NCI-H1092 treated with DMSO at 0.1 percent for 48 hours (cell line): ENCODE measurements at regions not wholly inside any gene's neighbourhood (a gene's known extent, or its start where the extent isn't known, plus 50 kb on each side); places are given as distances from the start of the nearest gene placed in this dataset.

ENCODE experiments used
- DNase-seq: peaks from one replicate; lab custom pipeline; 2025; lab: John Stamatoyannopoulos, UW

GRCh38 chr2:199025146-199025545, 432.6 kb downstream of the SATB2 start:
- DNase-seq: no peak

DNA sequence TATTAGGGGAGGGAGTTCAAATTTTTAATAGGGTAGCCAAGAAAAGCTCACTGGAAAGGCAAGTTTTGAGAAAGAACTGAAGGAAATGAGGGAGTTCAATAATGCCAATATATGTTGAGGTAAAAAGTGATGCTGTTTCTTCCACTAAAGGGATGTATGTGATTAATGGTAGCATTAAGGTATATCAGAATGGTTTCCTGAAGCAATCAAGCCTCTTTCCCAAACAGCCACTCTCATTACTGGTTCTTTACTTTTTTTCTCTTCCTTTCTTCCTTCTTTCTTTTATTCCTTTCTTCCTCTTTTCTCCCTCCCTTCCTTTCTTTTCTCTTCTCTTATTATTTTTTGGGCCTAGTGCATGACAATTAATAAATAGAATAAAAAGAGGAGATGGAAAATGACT, 433.5 kb downstream of the SATB2 start:
- DNase-seq: no peak

- DNase-seq: peak; percentile 58
Measured at GRCh38 chr2:199019898-199020507, 437.7 kb downstream of the SATB2 start.

DNA sequence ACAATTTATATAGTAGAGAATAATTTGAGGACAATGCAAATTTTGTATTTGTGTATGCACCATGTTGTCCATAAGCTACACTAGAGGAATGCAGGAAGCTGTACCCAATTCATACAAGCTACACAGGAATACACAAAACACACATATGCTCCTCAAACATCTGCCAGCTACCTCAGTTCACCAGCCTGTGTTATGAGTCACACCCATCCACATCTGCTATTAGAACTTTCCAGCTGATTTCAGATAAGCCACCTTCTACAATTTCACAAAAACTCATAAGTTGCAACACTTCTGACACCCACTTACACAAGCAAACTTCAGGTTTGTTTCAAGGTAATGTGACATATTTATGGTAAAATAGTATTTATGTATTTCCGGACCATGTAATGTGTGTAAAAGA, 438.9 kb downstream of the SATB2 start:
- no peak for DNase-seq

- no peak for DNase-seq
Measured at GRCh38 chr2:199015072-199015471, 442.7 kb downstream of the SATB2 start.

- DNase-seq: no peak
Measured at GRCh38 chr2:199014226-199014625, 443.5 kb downstream of the SATB2 start.

DNA sequence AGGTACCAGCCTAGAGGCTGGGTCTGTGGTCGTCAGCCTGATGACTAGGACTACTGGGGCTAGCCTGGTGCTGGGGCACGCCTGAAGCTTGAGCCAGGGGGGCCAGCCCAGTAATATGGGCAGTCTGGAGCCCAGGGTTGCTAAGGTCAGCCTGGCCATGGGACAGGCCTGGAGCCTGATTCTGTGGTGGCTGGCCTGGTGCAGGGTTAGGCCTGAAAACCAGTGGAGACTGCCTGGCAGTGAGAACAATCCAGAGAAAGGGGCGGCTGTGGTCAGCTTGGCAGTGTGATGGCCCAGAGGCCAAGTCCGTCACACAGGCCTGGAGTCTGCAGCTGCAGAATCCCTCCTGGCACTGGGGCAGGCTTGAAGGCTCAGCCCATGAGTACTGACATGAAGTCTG, 445.8 kb downstream of the SATB2 start:
- no peak for DNase-seq

DNA sequence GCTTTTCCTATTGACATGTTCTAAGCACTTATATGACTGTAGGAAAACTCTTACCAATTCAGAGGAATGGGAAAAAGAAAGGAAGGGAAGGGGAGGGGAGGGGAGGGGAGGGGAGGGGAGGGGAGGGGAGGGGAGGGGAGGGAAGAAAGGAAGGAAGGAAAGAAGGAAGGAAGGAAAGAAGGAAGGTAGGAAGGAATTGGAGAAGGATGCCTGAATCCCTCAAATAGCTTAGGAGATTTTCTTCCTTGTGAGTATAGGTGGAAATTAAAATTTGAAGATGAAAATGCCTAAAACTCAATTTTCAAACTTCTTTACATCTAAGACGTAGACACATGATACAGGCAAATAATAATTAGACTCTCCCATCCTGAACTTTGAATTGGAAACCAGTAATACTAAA, 463.1 kb downstream of the SATB2 start:
- DNase-seq: no peak

GRCh38 chr2:198991431-198991830, 466.3 kb downstream of the SATB2 start:
- no peak for DNase-seq

DNA sequence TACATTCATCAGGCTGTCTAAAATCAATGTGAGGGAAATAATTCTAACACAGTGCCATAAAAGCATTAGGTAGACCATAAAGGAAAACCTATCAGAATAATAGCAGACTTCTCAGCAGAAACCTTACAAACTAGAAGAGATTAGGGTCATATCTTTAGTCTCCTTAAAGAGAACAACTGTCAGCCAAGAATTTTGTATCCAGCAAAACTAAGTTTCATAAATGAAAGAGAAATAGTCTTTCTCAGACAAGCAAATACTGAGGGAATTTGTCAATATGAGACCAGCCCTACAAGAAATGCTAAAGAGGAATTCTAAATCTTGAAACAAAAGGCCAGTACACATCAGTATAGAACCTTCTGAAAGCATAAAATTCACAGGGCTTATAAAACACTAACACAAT, 482.0 kb downstream of the SATB2 start:
- no peak for DNase-seq

- DNase-seq: no peak
Measured at GRCh38 chr2:198973785-198974184, 484.0 kb downstream of the SATB2 start.

- no peak for DNase-seq
Measured at GRCh38 chr2:198973181-198973580, 484.6 kb downstream of the SATB2 start.

DNA sequence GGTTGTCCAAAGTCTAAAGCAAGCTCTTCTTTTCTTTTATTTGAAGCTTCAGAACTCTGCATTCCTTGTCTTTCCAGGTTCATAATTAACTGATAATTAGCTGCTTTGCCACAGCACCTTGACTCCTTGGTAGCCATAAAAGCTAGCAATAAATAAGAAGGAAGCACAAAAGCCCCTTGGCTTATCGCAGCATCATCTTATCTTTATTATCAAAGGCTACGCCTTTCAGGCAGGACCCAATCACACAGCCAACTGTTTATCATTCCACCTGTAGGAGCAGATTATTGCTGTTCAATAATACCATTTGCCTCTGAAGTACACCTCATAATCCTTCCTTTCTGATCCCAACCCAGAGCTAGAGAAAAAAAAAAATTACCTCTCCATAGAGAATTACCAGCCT, 489.2 kb downstream of the SATB2 start:
- DNase-seq: no peak

DNA sequence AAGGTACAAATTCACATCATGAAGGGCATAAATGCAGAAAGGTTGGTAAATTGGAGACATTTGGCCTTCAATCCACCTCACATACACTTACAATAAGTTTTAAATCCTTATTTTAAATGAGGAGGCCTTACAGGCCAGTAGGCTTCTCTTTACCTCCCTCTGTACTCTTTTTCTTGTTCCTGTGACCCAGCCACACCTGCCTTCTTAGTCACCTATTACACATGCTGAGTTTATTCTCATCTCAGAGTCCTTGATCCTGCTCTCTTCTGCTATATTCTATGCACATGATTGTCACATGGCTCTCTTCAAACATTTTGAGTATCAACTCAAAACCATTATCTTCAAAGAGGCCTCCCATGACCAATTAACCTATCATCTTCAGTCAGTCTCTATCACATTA, 491.5 kb downstream of the SATB2 start:
- DNase-seq: no peak

- no peak for DNase-seq
Measured at GRCh38 chr2:198961547-198961946, 496.2 kb downstream of the SATB2 start.

DNA sequence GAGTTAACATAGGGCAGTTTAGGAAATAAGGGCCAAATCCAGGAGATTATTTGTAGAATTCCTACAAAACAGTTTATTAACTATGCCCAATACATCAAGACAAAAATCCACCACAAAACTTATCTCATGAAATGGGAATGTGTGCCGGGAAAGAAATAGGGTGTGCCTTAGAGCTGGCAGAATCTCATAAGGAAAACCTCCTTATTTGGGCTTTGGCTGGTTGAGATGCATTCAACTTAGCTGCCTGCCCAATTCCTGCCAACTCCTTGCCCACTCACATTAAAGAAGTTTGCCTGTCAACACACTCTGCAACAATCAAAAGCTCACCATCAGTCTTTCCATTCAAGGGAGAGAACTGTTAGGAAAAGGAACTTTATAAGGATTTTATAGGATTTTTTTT, 500.6 kb downstream of the SATB2 start:
- no peak for DNase-seq

DNA sequence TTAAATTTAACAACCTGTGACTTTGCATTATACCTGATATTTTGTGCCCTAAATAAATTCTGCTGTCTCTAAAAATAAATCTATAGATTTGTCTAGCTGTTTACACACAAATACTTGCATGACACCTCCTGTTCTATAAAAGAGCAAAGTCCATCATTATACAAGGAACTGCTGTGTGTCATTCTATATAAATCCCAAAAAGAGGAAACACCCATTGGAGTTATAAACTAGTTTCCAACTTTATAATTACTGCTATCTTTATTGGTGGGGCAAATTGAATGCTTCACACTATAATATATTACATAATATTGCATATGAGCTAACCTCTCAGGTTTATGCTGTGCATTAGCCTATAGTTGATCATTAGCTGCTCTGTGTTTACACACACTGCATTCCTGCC, 504.4 kb downstream of the SATB2 start:
- no peak for DNase-seq

DNA sequence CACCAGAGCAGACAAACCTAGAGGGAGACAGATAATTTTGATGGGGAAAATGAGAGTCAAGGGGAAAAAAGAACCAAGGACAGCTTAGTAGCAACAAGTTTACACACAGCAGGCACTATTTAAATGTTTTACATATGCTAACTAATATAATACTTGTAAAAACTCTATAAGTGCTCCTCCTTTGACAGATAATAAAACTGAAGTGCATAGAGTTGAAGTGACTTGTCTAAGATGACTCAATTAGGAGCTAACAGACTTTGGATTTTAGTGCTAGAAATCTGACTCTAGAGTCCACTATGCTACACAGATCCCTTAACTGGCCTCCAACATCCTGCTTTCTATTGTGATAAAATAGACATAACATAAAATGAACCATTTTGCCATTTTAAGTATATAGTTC, 506.9 kb downstream of the SATB2 start:
- DNase-seq: no peak

GRCh38 chr2:198945496-198945895, 512.2 kb downstream of the SATB2 start:
- no peak for DNase-seq

DNA sequence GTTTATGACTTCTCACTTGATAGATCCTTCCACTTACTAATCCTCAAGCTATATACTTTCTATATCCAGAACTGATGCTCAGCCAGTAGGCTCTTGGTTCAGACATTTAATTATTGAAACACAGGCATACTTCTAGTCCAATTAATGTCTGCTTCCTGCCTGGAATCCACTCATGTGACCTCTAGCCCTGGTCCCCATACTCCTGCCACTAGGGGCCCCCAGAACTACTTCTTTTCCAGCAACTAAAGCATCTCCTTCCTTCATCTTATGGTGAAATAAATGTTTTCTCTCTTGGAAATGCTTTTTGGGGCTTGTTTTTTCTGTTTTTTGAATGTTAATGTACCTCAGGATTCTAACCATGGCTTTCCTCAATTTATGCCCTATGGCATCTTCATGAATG, 527.6 kb downstream of the SATB2 start:
- DNase-seq: no peak

DNA sequence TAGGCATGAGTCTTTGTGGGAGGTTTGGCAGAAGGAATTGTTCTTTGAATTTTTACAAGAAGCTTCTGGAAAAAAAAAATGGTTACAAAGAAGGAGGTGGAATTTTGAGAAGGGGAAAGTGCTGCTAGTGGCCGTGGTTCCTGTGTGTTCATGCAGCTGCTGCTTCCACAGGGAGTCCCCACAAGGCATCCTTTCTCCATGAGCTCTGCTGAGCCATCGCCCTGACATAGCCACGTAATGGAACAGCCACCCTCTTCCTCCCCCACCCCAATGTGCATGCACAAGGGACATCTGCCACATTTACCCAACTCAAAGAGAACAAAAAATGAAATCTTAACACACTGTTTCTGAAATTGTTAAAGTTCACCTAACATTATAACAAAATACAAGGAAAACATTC, 529.7 kb downstream of the SATB2 start:
- DNase-seq: no peak

GRCh38 chr2:198917926-198918720, 539.6 kb downstream of the SATB2 start:
- DNase-seq: no peak

DNA sequence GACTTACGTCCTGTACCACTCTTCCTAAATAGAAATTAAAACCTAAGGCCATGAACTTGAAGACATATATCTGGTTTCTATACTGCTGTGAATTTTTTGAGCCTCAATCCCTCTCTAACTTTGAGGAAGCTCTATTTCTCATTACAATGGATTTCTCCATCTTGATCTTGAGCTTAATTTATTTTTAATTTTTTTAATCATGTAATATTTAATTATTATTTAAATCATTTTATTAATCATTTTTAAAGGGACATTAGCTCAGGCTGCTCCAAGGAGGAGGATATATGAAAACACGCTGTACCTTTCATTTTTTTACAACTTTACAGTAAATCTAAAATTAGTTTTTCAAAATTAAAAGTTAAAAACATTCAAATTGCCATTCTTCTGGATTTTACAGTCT, 540.5 kb downstream of the SATB2 start:
- DNase-seq: no peak

DNA sequence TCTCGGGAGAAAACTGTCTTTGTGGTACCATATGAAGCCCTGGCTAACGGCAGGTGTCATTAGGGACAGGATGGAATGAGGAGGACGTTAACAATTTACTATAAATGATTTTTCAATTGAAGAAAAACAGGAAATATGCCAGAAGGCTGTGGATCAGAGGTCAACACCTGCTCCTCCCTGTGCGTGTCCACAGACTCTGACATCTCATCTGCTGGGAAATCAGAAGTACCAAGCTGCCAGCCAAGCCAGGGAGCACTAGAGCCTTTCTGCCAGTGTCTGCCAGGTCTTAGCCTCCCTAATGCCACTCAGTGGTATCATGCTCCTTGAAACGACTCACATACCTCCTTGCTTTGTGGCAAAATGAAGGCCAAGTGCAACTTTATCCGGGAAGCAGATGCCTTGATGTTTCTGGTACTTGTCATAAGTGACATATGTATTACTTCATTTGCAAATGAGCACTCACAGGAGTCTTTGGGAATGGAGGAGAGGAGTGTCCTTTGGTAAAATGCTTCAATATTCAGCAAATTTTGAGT, 541.1 kb downstream of the SATB2 start:
- peak; percentile 48 for DNase-seq
